ENCODE measurements at regions not wholly inside any gene's neighbourhood (a gene's known extent, or its start where the extent isn't known, plus 50 kb on each side); places are given as distances from the start of the nearest gene placed in this dataset.

GRCh38 chr3:77816366-77816765, 776.5 kb downstream of the ROBO2 start:
- H3K36me3 Mint-ChIP-seq = peaks cover 2% of the 10 kb centered on the region
- DNase-seq (ENCODE audit: low spot score in 2 of 2, unreplicated experiment in 2 of 2) = no peak
- no peak for TF ChIP-seq CTCF (IDR thresholded peaks at IDR 0.05; ENCODE audit: unreplicated experiment)
- H3K27me3 Mint-ChIP-seq (ENCODE audit: low read depth) = no peaks in the 10 kb centered on the region
- H3K9me3 Mint-ChIP-seq = peaks cover 12% of the 10 kb centered on the region
- peak overlapping the region; percentile 42 for H3K27ac Mint-ChIP-seq
- H3K4me3 Mint-ChIP-seq = no peak overlapping the region
- peaks cover 16% of the 10 kb centered on the region for H3K4me1 Mint-ChIP-seq

DNA sequence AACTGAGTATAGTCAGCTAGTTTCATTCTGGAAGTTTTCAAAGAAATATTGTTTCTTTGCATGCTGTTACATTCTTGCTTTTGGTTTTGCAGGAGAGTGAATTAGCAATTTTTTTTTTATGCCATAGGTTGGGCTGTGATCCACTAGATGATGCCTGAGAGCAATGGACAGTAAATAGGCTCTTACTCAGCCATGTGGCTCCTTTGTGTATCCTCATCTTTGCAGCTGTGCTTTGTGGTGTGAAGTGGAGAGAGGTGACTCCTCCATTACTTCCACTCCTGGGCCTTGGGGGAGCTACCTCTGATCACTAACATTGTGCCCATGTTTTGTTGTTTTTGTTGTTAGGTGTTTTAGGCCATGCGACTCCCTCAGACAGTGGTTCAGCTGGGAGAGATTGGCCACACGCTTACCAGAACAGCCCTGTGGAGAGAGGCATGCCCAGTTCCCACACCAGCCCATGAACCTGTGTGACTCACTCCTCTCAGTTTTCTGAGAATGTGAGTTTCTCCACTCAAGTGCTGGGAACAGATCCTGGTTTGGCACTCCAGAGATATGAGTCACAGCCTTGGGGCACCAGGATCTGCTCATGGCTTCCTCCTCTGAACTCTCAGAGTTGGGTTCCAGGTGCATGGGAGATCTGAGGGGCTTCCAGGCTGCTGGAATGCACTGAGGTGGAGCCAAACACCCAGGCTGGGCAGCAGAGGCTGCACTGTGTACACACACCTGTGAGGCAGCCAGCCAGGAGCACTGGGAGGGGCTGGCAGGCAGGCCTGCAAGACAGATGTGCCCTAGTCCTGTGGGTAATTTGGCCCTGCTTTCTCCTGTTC, 785.3 kb downstream of the ROBO2 start:
- Mint-ChIP-seq H3K36me3 (peaks cover 14% of the 10 kb centered on the region), H3K9me3 (peaks cover 38% of the 10 kb centered on the region), H3K27me3 (ENCODE audit: low read depth) (no peaks in the 10 kb centered on the region), H3K4me3 (no peak overlapping the region), H3K27ac (no peak overlapping the region), H3K4me1 (peaks cover 5% of the 10 kb centered on the region)
- no peak for DNase-seq (ENCODE audit: low spot score in 2 of 2, unreplicated experiment in 2 of 2)
- TF ChIP-seq CTCF (IDR thresholded peaks at IDR 0.05; ENCODE audit: unreplicated experiment) = no peak

DNA sequence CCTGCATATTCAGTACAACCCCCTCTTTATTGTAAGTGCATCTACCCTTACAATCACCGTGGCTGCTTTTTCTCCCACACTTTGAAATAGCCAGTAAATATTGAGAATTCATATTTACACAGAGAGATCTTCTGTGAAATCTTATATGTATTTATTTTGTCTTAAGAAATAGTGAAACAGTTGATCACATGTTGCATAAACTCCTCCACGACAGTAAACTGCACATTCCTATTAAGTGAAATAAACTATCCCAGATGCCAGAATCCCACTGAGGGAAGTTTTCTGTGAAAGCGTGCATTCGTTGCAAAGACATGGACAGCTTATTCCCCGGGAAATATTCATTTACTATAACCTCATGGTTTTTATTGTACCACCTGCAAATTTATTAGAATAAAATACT, 796.0 kb downstream of the ROBO2 start:
- no peaks in the 10 kb centered on the region for H3K27me3 Mint-ChIP-seq (ENCODE audit: low read depth)
- DNase-seq (ENCODE audit: low spot score in 2 of 2, unreplicated experiment in 2 of 2) = no peak
- H3K4me3 Mint-ChIP-seq = no peak overlapping the region
- H3K9me3 Mint-ChIP-seq = peaks cover 10% of the 10 kb centered on the region
- TF ChIP-seq CTCF (IDR thresholded peaks at IDR 0.05; ENCODE audit: unreplicated experiment) = no peak
- H3K4me1 Mint-ChIP-seq = peaks cover 13% of the 10 kb centered on the region
- H3K27ac Mint-ChIP-seq = no peak overlapping the region
- H3K36me3 Mint-ChIP-seq = peaks cover 4% of the 10 kb centered on the region

DNA sequence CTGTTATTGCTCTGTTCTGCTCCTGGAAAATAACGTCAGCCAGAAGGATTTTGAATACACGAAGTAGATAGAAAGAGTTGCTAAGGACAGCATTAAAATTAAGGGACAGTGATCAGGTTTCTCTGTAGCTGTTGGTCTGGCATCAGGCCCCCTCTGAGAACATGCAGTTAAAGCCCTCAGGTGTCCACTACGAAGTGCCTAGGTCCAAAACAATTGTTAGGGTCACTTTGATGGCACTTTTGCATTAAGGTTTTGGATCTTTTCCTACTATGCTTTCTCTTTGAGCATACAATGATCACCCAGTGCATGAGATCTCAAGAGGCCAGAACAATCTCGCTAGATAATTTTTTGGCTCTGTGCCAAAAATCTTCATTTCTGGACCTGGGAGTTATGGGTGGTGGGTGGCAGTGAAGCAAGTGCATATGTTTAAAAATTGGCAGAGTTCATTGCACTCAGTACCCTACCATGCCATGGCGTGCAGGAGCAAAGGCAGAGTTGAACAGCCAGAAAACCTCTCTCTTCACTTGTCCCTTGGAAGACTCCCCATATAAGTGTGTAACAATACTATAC, 797.6 kb downstream of the ROBO2 start:
- Mint-ChIP-seq H3K4me3 (no peak overlapping the region), H3K36me3 (peaks cover 11% of the 10 kb centered on the region), H3K27me3 (ENCODE audit: low read depth) (no peaks in the 10 kb centered on the region), H3K4me1 (peaks cover 13% of the 10 kb centered on the region), H3K9me3 (peaks cover 26% of the 10 kb centered on the region), H3K27ac (no peak overlapping the region)
- TF ChIP-seq CTCF (IDR thresholded peaks at IDR 0.05; ENCODE audit: unreplicated experiment) = no peak
- no peak for DNase-seq (ENCODE audit: low spot score in 2 of 2, unreplicated experiment in 2 of 2)

- no peak for DNase-seq (ENCODE audit: low spot score in 2 of 2, unreplicated experiment in 2 of 2)
- no peak overlapping the region for H3K4me3 Mint-ChIP-seq
- H3K27me3 Mint-ChIP-seq (ENCODE audit: low read depth) = no peaks in the 10 kb centered on the region
- no peaks in the 10 kb centered on the region for H3K36me3 Mint-ChIP-seq
- H3K4me1 Mint-ChIP-seq = no peaks in the 10 kb centered on the region
- no peak for TF ChIP-seq CTCF (IDR thresholded peaks at IDR 0.05; ENCODE audit: unreplicated experiment)
- H3K9me3 Mint-ChIP-seq = peaks cover 17% of the 10 kb centered on the region
- H3K27ac Mint-ChIP-seq = no peak overlapping the region
Measured at GRCh38 chr3:77859156-77859555, 819.3 kb downstream of the ROBO2 start.

Measured in mesothelial cell of epicardium (in vitro differentiated cells).